ENCODE measurements at regions not wholly inside any gene's neighbourhood (a gene's known extent, or its start where the extent isn't known, plus 50 kb on each side); places are given as distances from the start of the nearest gene placed in this dataset.
"Not testable (repeated sequence)": the region's sequence is repeated elsewhere in the genome, so short reads cannot be mapped to it uniquely, and the experiment has no call there.

DNA sequence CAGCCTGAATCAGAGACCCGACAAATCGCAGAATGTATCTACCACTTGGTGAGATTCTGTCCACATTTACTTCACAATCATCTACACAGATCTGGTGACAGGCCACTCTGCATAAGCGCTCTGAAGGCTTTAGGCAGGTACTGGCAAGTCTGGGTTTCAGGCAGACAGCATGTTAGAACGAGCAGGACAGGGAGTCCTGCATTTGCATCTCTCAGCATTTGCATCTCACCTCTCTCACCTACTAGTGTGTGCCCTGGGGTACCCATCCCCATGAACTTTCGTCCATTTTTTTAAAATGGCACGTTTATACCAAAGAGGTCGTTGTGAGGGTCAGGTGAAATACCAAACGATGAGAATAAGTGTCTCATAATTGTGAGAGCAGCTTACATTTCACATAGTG lies 108.2 kb downstream of the SPATA31A1 start:
- DNase-seq = not testable (repeated sequence)

DNA sequence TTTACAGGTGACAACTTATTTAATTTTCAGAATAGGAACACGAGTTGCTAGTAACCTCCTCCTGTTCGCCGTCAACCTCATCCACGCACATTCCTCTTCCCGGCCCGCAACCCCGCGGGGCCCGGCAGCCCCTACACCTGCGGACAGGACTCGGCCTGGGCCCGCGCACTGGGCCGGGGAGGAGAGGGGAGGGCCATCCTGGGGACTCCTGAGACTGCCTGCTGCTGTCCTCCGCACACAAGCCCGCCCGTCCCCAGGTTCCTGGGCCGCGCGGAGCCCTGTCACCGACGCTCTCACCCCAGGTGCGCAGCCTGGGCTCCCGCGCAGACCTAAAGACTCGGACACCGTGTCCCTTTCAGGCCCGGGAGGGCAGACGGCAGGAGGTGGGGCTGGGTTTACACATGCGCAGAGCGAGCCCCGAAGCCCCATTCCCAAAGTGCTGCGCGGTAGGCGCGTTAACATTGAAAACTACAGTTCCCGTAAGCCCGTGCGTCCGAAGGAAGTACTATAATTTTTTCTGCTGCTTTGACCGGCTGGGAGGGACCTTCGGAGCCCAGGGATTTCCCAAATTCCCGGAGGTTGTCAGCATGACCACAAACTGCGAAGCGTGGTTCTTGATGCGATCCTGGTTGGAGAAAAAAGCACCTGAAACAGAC lies 108.8 kb downstream of the SPATA31A1 start:
- peak; percentile 85 to 90 for DNase-seq

DNA sequence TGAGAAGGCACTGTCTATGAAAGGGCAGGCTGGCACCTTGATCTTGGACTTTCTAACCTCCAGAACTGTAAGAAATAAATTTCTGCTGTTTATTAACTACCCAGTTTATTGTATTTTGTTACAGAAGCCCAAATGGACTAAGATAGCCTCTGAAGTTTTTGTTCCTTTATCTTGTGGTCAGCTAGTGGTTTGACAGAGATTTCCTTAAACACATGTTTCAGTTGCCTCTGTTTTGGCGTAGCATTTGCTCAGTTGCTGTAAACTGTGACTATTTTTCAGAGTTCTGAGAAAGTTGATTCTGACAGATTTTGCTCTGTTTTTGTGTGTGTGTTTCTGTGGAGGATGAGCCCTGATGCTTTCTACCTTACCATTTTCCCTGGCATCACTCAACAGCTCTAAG lies 119.0 kb downstream of the SPATA31A1 start:
- not testable (repeated sequence) for DNase-seq

DNA sequence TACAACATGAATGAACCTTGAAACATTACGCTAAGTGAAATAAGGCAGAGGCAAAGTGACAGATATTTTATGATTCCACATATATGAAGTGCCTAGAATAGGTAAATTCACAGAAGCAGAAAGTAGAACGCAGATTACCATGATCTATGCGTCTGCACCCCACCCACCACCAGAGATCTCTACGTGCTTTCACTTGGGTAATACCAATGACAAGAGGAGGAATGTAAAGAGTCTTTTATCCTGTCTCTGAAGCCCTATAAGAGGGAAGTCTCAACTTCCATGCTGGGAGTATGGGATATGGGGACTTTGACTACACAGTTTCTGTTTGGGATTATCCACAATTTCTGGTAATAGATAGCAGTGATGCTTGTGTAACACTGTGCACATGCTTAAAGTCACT lies 127.6 kb downstream of the SPATA31A1 start:
- DNase-seq = not testable (repeated sequence)

DNA sequence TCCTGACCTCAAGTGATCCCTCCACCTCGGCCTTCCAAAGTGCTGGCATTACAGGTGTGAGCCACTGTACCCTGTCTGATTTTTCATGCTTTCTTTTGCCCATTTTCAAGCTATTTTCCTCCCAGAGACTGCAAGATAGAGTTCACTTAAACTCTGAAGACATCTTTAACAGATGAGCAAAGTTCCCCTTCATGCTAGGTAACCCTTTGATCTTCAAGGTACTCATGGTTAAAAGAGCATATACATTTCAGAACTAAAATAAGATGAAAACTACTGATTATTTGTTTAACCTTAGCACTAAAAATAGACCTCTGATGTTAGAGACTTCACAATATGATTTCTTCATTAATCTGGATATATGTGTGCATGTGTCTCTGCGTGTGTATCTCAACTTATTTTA lies 128.4 kb downstream of the SPATA31A1 start:
- DNase-seq = not testable (repeated sequence)

DNA sequence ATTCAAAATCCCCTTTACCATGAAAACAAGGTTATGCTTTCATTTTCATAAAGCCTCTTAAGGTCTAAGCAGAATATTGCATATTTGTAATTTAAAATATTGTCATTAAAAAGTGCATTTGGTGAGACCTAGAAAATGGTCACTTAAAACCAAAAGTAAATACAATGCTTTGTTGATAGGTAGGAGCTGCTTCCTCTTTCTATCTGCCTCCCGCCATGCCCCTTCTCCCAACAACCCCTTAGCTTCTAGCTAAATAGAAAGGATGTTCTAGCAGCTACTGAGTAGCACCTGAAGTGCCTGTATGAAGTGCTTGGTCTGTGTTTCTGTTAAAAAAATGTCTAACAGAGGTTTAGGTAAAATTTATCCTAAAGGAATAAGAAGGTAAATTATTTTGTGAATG lies 128.8 kb downstream of the SPATA31A1 start:
- DNase-seq = not testable (repeated sequence)

DNA sequence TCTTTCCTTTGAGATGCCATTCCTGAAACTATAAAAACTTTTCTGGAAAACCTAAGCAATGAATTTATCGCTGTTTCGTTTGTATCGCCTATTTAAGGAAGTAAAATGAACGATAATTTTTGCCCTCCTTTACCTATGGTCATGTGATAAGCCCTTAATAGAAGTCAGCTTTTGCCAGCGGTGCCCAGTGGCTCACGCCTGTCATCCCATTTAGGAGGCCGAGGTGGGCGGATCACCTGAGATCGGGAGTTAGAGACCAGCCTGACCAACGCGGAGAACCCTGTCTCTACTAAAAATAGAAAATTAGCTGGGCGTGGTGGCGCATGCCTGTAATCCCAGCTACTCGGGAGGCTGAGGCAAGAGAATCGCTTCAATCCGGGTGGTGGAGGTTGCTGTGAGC lies 132.0 kb downstream of the SPATA31A1 start:
- DNase-seq = not testable (repeated sequence)

DNA sequence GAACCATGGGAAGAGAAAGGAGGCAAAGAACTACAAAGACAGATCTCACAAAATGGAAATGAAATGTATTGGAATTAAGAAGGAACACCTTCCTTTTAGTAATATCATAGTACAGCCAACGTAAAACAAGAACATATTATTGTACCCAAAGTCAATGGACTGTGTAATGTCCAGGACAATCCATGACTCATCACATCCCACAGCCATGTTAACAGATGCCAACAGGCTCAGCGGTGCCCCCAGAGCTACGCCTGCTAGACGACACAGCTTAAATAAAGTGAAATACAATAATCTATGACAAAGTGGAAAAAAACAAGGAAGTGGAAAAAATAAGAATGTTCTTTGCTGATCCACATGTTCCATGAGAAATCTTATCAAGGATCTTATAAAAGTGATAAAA lies 140.8 kb downstream of the SPATA31A1 start:
- not testable (repeated sequence) for DNase-seq

DNA sequence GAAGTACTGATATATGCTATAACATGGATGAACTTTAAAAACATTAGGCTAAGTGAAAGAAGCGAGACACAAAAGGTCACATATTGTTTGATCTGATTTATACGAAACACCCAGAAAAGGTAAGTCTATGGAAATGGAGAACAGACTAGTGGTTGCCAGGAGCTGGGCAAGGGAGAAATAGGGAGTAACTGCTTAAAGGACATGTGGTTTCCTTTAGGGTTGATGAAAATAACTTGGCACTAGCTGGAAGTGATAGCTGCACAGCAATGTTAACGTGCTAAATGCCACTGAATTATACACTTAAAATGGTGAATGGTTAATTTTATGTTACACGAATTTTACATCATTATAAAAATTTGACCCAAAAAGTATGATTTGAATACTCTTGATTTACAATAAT lies 147.7 kb downstream of the SPATA31A1 start:
- DNase-seq = not testable (repeated sequence)

DNA sequence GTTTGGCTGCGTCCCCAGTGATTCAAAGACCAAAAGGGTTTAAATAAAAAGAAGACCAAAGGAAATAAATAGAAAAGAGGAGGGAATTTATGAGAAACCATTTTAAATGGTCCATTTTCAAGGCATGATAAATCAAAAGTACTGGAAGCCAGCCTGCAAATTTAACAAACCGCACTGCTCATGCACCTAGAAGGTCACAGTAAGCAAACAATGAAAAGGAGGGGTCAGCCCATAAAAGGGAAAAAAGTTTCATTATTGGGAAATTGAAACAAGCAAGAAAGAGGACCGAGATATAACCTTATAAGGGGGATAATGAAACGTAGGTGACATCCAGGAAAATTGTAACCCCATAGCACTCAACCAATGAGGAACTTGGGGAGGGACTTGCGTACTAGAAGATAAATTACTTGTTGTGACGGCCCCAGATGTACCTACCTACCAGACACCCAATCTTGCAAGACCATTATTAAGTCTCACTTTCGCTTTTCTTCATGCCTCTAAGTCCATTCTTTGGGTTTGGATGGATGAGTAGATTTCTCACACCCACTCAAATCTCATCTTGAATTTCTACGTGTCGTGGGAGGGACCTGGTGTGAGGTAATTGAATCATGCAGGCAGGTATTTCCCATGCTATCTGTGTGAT lies 172.0 kb downstream of the SPATA31A1 start:
- DNase-seq = not testable (repeated sequence)

DNA sequence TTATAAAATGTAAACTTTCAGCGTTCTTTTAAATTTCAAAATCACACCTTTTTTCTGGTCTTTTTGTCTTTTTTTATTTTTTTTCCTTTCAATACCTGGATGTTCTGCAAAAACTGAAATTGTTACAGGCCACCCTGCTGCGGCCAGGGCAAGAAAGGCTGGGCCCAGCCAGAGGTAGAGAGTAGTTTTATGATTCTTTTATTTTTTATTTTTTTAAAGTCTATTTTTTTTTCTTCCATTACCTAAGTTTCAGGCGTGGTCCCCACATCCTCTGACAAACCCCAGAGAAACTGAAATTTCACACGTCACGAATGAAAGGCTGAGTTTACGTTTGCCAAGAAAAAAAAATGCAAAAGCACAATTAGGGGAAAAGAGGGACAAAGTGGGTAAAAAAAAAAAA lies 177.1 kb downstream of the SPATA31A1 start:
- DNase-seq = not testable (repeated sequence)

DNA sequence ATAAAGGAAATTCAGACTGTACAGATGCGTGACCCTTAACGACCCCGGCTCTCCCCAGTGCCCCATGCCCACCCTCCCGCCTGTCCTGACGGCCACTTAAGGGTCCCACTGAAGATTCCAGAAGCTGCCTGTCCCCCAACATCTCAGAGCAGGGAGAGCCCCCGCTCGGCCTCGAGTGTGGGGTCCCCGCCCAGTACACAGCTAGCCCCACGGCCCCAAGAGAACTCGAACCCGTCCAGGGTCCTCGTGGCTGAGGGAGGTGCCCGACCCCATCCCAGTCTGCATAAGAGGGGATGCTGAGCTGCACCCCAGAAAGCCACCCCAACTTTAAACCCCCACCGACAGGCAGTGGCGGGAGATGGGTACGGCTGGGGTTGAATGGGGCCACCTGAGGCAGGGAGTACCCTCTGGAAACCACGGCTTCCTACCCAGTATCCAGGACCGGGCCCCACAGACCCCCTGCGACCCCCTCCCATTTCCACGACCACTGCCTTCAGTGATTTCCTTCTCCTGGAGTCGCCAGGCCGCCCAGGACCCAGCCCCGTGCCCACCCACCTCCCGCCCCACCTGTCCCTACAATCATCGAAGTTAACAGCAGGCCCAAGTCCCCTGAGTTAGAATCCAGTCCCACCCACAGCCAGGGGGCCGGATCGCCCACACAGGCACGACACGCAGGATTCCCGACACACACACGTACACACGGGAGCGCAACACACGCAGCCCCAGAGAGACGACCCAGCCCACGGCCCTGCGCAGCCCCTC lies 177.7 kb downstream of the SPATA31A1 start:
- DNase-seq = not testable (repeated sequence)

DNA sequence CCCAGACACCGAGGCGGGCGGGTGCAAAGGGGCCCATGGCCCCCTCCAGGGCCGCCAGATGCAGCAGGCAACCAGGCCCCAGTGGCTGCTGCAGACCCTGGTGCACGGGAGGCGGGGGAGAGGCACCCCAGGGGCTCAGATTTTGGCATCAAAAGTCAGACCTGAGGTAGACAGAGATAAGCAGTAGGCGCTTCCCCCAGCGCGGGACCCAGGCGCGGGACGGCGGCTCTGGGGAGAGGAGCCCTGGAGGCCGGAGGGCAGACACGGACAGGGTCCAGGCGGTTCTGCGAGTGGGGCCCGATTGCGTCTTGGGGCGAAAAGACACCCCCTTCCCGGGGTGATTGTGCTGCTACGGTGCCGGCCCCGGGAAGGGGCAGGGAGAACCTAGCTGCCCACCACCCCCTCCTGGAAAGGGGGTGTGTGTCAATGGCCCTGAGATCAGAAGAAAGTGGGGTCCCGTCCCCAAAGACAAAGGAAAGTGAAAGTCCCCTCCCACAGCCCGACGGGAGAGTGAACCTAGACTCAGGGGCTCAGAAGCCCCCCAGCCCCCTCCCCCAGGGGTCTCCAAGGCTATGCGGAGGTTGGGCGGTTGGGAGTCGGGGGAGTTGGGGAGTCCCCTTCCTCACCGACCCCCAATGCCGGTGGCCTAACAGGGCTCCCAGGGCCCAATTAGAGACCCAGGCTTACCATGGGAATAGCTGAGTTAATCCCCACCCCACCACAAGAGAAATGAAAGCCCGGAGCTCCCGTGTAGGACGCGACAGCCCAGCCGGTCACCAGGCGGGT lies 178.5 kb downstream of the SPATA31A1 start:
- DNase-seq = not testable (repeated sequence)

DNA sequence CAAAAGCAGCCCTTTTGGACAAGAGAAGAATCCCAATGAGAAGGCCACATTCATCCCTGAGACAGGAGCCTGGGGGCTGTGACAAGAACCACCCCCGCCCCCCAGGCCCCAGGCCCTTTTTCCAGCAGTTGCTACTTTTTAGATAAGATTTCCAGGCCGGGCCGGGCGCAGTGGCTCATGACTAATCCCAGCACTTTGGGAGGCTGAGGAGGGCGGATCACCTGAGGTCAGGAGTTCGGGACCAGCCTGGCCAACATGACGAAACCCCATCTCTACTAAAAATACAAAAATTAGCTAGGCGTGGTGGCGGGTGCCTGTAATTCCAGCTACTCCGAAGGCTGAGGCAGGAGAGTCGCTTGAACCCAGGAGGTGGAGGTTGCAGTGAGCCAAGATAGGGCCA lies 179.4 kb downstream of the SPATA31A1 start:
- DNase-seq = not testable (repeated sequence)

DNA sequence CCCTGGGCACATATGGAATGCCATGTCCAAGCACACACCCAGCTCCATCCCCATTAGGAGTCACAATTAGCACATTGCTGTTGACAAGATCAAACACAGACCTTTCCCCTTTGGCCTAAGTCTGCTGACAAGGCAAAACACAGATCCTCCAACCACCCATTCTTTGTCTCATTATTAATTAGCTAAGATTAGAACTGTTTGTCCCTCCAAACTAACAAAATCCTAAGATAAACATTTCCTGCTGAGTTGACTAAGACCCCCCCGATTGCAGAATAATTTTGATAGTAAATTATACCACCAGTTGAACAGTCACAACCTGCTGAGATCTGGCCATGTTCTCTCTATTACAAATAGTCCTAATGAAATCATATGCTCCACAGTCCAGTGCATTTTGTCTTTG lies 186.7 kb downstream of the SPATA31A1 start:
- DNase-seq = not testable (repeated sequence)

DNA sequence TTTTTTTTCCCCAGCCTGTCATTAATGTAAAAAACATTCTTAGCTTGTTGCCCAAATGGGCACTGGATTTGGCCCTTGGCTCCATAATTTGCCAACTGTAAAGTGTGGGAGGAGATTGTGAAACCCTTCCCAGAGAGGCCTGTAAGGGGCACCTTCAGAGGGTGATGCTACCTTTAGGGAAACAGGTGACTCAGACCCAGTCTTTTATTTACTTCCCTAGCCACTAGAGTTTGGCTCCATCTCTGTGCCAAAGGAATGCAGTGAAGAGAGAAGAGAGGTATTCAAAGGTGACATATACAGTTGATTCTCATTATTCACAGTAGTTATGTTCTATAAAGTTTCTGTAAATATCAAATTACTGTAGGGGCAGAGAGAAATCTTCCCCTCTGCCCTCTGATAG lies 189.6 kb downstream of the SPATA31A1 start:
- DNase-seq = not testable (repeated sequence)

DNA sequence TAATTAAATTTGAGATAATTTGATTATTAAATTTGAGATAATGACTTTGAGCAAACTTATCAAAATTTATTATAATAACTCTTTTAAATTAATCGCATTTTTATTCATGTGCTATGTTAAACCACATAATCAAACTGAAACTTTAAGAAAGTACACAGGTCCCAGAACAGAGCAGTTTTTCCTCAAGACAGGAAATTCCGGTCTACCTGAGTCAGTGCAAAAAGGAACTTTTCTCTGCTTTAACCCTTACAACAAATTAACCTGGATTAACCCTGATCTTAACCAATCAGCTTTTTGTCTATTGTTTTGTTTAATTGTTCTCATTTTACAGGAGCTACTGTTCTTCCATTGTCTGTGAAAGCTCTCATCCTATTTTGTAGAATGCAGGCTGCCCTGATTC lies 195.1 kb downstream of the SPATA31A1 start:
- DNase-seq = not testable (repeated sequence)

DNA sequence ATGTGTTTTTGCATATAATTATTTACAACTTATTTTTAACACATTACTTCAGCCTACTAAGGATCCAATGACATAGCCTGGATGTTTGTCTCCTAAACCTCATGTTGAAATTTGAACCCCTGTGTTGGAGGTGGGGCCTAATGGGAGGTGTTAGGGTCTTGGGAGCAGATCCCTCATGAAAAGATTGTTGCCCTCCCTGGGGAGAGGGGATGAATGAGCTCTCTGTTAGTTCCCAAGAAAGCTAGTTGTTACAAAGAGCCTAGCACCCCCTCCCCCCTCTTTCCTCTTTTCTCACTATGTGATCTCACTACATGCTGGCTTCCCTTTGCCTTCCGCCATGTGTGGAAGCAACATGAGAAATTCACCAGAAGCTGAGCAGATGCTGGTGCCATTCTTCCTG lies 196.1 kb downstream of the SPATA31A1 start:
- not testable (repeated sequence) for DNase-seq

DNA sequence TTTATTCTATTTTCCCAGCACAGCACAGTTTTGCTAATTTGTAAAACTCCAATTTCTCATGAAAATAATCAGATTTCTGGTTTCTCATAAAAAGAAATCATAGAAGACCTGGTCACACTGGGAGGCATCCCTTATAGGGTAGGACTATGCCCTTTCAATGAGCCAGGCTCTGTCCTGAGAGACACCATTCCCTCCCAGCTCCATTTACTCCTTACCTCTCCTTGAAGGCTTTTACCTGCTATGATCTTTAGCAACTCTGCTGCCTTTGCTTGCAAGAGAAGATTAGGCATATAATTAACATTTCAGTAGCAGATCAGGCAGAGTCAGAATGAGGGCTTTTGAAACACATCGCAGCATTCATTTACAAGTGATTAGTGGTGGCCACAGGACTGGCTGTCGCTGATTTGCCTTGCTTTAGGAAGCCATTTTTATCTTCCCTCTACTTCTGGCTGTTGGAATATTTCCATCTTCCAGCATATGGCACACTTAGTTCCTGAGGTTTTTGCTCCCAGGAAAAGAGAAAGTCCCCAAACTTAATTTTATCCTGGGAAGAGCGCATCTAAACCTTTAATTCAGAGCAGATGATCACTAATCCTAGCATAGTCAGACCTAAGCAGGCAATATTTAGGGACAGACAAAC lies 196.9 kb downstream of the SPATA31A1 start:
- DNase-seq = not testable (repeated sequence)

DNA sequence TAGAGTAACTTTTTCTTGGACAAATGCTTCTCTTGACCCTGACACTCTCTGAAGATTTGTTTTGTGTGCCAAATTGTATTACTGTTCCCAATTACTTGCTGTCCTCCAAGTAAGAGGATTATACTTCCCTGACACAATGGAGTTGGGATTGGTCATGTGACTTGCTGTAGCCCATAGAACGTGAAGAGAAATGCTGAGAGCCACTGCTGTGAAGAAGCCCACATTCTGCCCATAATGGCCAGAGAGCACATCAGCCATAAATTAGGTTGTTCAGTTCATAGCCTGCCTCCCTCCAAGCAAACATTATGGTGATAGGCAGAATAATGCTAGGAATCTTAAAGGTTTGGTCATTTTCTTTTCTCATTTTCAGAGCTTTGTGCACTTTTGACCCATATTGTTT lies 198.9 kb downstream of the SPATA31A1 start:
- DNase-seq = not testable (repeated sequence)

DNA sequence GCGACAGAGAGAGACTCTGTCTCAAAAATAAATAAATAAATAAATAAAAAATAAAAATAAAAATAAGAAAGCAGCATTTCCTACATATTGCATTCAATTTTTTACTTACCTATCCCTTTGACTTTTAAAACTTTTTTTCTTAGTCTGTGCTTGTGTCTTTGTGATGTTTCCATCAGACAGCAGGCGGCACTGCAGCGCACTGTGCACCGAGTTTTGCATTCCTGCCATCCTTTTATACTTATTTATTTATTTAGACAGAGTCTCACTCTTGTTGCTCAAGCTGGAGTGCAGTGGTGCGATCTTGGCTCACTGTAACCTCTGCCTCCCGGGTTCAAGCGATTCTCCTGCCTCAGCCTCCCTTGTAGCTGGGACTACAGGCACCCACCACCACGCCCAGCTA lies 203.9 kb downstream of the SPATA31A1 start:
- not testable (repeated sequence) for DNase-seq

DNA sequence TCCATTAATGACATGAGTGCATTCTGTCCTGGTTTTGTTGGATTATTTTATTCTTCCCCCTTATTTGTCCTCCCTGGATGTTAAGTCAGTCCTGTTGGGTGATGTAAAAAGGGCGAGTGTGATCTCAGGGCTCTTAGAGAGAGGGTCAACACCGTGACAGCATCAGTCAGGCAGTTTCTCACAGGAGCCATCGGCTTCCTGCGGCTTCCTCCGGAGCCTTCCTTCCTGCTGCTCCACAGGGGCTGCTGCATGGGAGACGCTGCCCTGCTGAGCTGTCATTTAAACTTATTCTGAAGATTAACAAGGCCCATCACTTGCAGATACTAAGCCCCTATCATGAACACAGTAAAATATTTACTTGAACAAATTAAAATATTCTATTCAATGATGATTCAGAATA lies 211.3 kb downstream of the SPATA31A1 start:
- not testable (repeated sequence) for DNase-seq

Data from NCI-H2081 (cell line).